ES-I3 (cell line): ENCODE measurements at regions not wholly inside any gene's neighbourhood (a gene's known extent, or its start where the extent isn't known, plus 50 kb on each side); places are given as distances from the start of the nearest gene placed in this dataset.
"Not testable (repeated sequence)": the region's sequence is repeated elsewhere in the genome, so short reads cannot be mapped to it uniquely, and the experiment has no call there.

Experiments
- H3K36me3 ChIP-seq: 2 replicates; pipeline ENCODE4 v1.6.1; 2013; ENCODE audit warnings: mild to moderate bottlenecking, low read length, control low read depth, moderate library complexity; ENCODE audit not compliant: insufficient read depth
- H3K4me1 ChIP-seq: 2 replicates; pipeline ENCODE4 v1.6.1; 2013; ENCODE audit warnings: mild to moderate bottlenecking, control low read depth, low read length; ENCODE audit not compliant: insufficient read depth
- H3K9ac ChIP-seq: 2 replicates; pipeline ENCODE4 v1.6.1; 2013; ENCODE audit warnings: low read depth, mild to moderate bottlenecking, low read length, moderate library complexity
- H3K9me3 ChIP-seq: 2 replicates; pipeline ENCODE4 v1.6.1; 2013; ENCODE audit warnings: mild to moderate bottlenecking, low read length, moderate library complexity; ENCODE audit not compliant: control insufficient read depth, insufficient read depth

- Histone ChIP-seq H3K4me1 (peaks cover 10% of the 10 kb centered on the region; the same call in 1 of the 2 replicates), H3K36me3 (no peaks in the 10 kb centered on the region), H3K9ac (no peak overlapping the region), H3K9me3 (no peaks in the 10 kb centered on the region)
Measured at GRCh38 chr9:99491408-99492158, 269.5 kb downstream of the SEC61B start.

- no peak overlapping the region for H3K9ac ChIP-seq
- no peaks in the 10 kb centered on the region; the same call in 1 of the 2 replicates for H3K9me3 ChIP-seq
- no peaks in the 10 kb centered on the region for H3K4me1 ChIP-seq
- no peaks in the 10 kb centered on the region for H3K36me3 ChIP-seq
Measured at GRCh38 chr9:99497641-99498040, 275.6 kb downstream of the SEC61B start.

- not testable (repeated sequence) for H3K4me1 ChIP-seq, H3K9me3 ChIP-seq, H3K9ac ChIP-seq, H3K36me3 ChIP-seq
Measured at GRCh38 chr9:99498979-99499378, 276.9 kb downstream of the SEC61B start.

- Histone ChIP-seq H3K36me3 (no peaks in the 10 kb centered on the region), H3K9ac (no peak overlapping the region), H3K4me1 (peaks cover 7% of the 10 kb centered on the region; the same call in 1 of the 2 replicates), H3K9me3 (0 out of 2 replicates have a peak, but pooled peaks cover 3% of the 10 kb centered on the region)
Measured at GRCh38 chr9:99505936-99506335, 283.9 kb downstream of the SEC61B start.

GRCh38 chr9:99506747-99507348 is 284.8 kb downstream of the SEC61B start:
- Histone ChIP-seq H3K4me1 (peaks cover 7% of the 10 kb centered on the region; the same call in 1 of the 2 replicates), H3K9me3 (0 out of 2 replicates have a peak, but pooled peaks cover 3% of the 10 kb centered on the region), H3K36me3 (no peaks in the 10 kb centered on the region), H3K9ac (no peak overlapping the region)

GRCh38 chr9:99509065-99509745 is 287.1 kb downstream of the SEC61B start:
- H3K36me3 ChIP-seq, result no peaks in the 10 kb centered on the region
- H3K9ac ChIP-seq, result no peak overlapping the region
- H3K9me3 ChIP-seq, result 0 out of 2 replicates have a peak, but pooled peaks cover 3% of the 10 kb centered on the region
- H3K4me1 ChIP-seq, result peaks cover 7% of the 10 kb centered on the region; the same call in 1 of the 2 replicates

- Histone ChIP-seq H3K4me1 (peaks cover 7% of the 10 kb centered on the region; the same call in 1 of the 2 replicates), H3K9ac (no peak overlapping the region), H3K36me3 (no peaks in the 10 kb centered on the region), H3K9me3 (0 out of 2 replicates have a peak, but pooled peaks cover under 1% of the 10 kb centered on the region)
Measured at GRCh38 chr9:99509900-99510535, 287.9 kb downstream of the SEC61B start.

GRCh38 chr9:99511723-99512122 is 289.6 kb downstream of the SEC61B start:
- H3K36me3 ChIP-seq, result no peaks in the 10 kb centered on the region
- H3K9ac ChIP-seq, result no peak overlapping the region
- H3K4me1 ChIP-seq, result peaks cover 7% of the 10 kb centered on the region
- H3K9me3 ChIP-seq, result no peaks in the 10 kb centered on the region

- Histone ChIP-seq H3K36me3 (no peaks in the 10 kb centered on the region), H3K9me3 (no peaks in the 10 kb centered on the region), H3K9ac (no peak overlapping the region), H3K4me1 (peaks cover 7% of the 10 kb centered on the region)
Measured at GRCh38 chr9:99513441-99514112, 291.5 kb downstream of the SEC61B start.

GRCh38 chr9:99515093-99515492 is 293.0 kb downstream of the SEC61B start:
- H3K4me1 ChIP-seq, result peaks cover 2% of the 10 kb centered on the region
- H3K9me3 ChIP-seq, result no peaks in the 10 kb centered on the region
- no peak overlapping the region for H3K9ac ChIP-seq
- H3K36me3 ChIP-seq, result no peaks in the 10 kb centered on the region

- Histone ChIP-seq H3K4me1 (no peaks in the 10 kb centered on the region; the same call in 1 of the 2 replicates), H3K9ac (no peak overlapping the region; the same call in 1 of the 2 replicates), H3K9me3 (no peaks in the 10 kb centered on the region), H3K36me3 (no peaks in the 10 kb centered on the region)
Measured at GRCh38 chr9:99515895-99516656, 294.0 kb downstream of the SEC61B start.

GRCh38 chr9:99516657-99517049 is 294.6 kb downstream of the SEC61B start:
- Histone ChIP-seq H3K9ac (no peak overlapping the region), H3K9me3 (no peaks in the 10 kb centered on the region), H3K4me1 (no peaks in the 10 kb centered on the region; the same call in 1 of the 2 replicates), H3K36me3 (no peaks in the 10 kb centered on the region)

- Histone ChIP-seq H3K4me1 (no peaks in the 10 kb centered on the region), H3K36me3 (no peaks in the 10 kb centered on the region), H3K9ac (no peak overlapping the region), H3K9me3 (peaks cover under 1% of the 10 kb centered on the region; the same call in 1 of the 2 replicates)
Measured at GRCh38 chr9:99523838-99524237, 297.8 kb upstream of the NR4A3 start.
